MCF 10A (cell line): ENCODE measurements at regions not wholly inside any gene's neighbourhood (a gene's known extent, or its start where the extent isn't known, plus 50 kb on each side); places are given as distances from the start of the nearest gene placed in this dataset.

Source experiments
- BruUV-seq: library from RNA; stranded (reverse); fragments of 400-500 nt; replicated peaks from 2 replicates; lab custom pipeline; 2021; lab: Mats Ljungman, UMichigan
- CTCF ChIA-PET: fragments of 300-600 bp; sonication (Branson Sonifier 250); formaldehyde crosslinking; extraction: SDS; loops from one replicate; lab custom pipeline; 2021; ENCODE audit warnings: antibody characterized with exemption, inconsistent platforms; lab: Yijun Ruan, JAX
- POLR2A ChIA-PET: fragments of 300-600, 350-650 bp; sonication (Branson Sonifier 250); formaldehyde crosslinking; extraction: SDS; loops from one replicate; lab custom pipeline; 2020; ENCODE audit warnings: antibody characterized with exemption, inconsistent platforms; lab: Yijun Ruan, JAX
- DNase-seq: peaks from one replicate; pipeline ENCODE4 v3.0.0-alpha.2; 2018; ENCODE audit not compliant: unreplicated experiment
- H3K27ac Mint-ChIP-seq: one replicate; pipeline ENCODE4 v1.8.0; 2022; ENCODE audit warnings: mild to moderate bottlenecking, low read depth, mixed read lengths; ENCODE audit not compliant: unreplicated experiment
- H3K27me3 Mint-ChIP-seq: one replicate; pipeline ENCODE4 v1.8.0; 2022; ENCODE audit warnings: mixed read lengths; ENCODE audit not compliant: insufficient read depth, unreplicated experiment
- H3K36me3 Mint-ChIP-seq: one replicate; pipeline ENCODE4 v1.8.0; 2022; ENCODE audit warnings: mild to moderate bottlenecking, moderate library complexity, mixed read lengths; ENCODE audit not compliant: insufficient read depth, unreplicated experiment
- H3K4me1 Mint-ChIP-seq: one replicate; pipeline ENCODE4 v1.8.0; 2022; ENCODE audit warnings: mixed read lengths; ENCODE audit not compliant: insufficient read depth, unreplicated experiment
- H3K4me3 Mint-ChIP-seq: one replicate; pipeline ENCODE4 v1.8.0; 2022; ENCODE audit warnings: mild to moderate bottlenecking, moderate library complexity, mixed read lengths; ENCODE audit not compliant: unreplicated experiment
- H3K9me3 Mint-ChIP-seq: one replicate; pipeline ENCODE4 v1.8.0; 2022; ENCODE audit warnings: mixed read lengths; ENCODE audit not compliant: unreplicated experiment
- intact Hi-C: fragments of 100-400 bp; cut with micrococcal nuclease; formaldehyde crosslinking; loops from 2 replicates; pipeline ENCODE4 v1.14.1; 2022
- TF ChIP-seq, protein P1 (sequence below): fragments of 200-600 bp; IDR thresholded peaks from one replicate; pipeline ENCODE4 v1.8.0; 2022; ENCODE audit warnings: antibody characterized with exemption, mild to moderate bottlenecking; ENCODE audit not compliant: unreplicated experiment

DNA sequence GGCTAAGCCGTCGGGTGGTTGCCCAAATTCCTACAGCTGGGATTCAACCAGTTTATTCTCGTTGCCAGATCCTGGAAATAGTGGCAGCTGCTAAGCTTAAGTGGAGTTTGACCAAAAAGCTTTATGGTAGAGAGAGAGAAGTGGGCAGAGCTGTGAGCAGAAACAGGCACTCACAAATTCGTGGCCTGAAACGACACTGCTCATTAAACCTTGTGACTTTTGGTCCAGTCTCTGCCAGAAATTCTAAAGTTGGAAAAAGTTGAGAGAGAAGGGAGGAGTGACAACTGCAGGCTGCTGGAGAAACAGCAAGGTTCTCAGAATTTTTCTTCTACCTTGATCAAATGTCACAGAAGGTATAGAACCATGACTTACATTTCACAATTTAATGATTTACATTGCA, 131.5 kb downstream of the MTX3 start:
- BruUV-seq, result no TSS peak
- ChIA-PET CTCF (interaction anchor here (0.7 to 1.9 kb wide), 9 partner anchors 9 to 726 kb away, joined by 3 to 7 read pairs (median 4); no protein-coding TSS in a partner anchor), POLR2A (no interaction called here)
- intact Hi-C loops, result loop anchor here (5.0 kb wide), 1 partner anchor 837 kb away; no protein-coding TSS in a partner anchor
- TF ChIP-seq, protein P1, sequence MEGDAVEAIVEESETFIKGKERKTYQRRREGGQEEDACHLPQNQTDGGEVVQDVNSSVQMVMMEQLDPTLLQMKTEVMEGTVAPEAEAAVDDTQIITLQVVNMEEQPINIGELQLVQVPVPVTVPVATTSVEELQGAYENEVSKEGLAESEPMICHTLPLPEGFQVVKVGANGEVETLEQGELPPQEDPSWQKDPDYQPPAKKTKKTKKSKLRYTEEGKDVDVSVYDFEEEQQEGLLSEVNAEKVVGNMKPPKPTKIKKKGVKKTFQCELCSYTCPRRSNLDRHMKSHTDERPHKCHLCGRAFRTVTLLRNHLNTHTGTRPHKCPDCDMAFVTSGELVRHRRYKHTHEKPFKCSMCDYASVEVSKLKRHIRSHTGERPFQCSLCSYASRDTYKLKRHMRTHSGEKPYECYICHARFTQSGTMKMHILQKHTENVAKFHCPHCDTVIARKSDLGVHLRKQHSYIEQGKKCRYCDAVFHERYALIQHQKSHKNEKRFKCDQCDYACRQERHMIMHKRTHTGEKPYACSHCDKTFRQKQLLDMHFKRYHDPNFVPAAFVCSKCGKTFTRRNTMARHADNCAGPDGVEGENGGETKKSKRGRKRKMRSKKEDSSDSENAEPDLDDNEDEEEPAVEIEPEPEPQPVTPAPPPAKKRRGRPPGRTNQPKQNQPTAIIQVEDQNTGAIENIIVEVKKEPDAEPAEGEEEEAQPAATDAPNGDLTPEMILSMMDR, result no peak
- Mint-ChIP-seq H3K4me3 (no peak overlapping the region), H3K27ac (no peak overlapping the region), H3K27me3 (no peaks in the 10 kb centered on the region), H3K36me3 (no peaks in the 10 kb centered on the region), H3K4me1 (no peaks in the 10 kb centered on the region), H3K9me3 (no peaks in the 10 kb centered on the region)
- no peak for DNase-seq

DNA sequence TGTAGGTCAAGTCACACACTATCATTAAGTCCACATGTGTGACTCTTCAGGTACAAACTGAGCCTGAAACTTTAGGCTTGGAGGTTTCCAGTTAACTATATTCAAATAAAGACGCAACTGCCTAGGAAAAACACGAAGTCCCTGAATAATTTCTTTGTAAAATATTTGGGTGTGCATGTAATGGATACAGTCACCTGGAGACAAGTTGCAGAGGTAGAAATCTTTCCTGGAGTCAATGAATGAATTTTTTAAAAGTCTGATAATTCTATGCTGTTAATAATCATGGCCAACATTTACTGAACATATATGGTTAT, 132.7 kb downstream of the MTX3 start:
- BruUV-seq, result no TSS peak
- Mint-ChIP-seq H3K27me3 (no peaks in the 10 kb centered on the region), H3K27ac (no peak overlapping the region), H3K4me3 (no peak overlapping the region), H3K4me1 (no peaks in the 10 kb centered on the region), H3K9me3 (no peaks in the 10 kb centered on the region), H3K36me3 (no peaks in the 10 kb centered on the region)
- CTCF ChIA-PET, result interaction anchor here (0.7 to 3.0 kb wide), 15 partner anchors 11 to 305 kb away, joined by 3 to 21 read pairs (median 4); no protein-coding TSS in a partner anchor
- POLR2A ChIA-PET, result interaction anchor here (0.6 to 1.2 kb wide), 2 partner anchors 305 to 343 kb away, joined by 3 read pairs; no protein-coding TSS in a partner anchor
- no peak for DNase-seq
- TF ChIP-seq, protein P1, result no peak
- intact Hi-C loops, result loop anchor here (1.0 to 5.0 kb wide), 3 partner anchors 155 to 836 kb away; no protein-coding TSS in a partner anchor

DNA sequence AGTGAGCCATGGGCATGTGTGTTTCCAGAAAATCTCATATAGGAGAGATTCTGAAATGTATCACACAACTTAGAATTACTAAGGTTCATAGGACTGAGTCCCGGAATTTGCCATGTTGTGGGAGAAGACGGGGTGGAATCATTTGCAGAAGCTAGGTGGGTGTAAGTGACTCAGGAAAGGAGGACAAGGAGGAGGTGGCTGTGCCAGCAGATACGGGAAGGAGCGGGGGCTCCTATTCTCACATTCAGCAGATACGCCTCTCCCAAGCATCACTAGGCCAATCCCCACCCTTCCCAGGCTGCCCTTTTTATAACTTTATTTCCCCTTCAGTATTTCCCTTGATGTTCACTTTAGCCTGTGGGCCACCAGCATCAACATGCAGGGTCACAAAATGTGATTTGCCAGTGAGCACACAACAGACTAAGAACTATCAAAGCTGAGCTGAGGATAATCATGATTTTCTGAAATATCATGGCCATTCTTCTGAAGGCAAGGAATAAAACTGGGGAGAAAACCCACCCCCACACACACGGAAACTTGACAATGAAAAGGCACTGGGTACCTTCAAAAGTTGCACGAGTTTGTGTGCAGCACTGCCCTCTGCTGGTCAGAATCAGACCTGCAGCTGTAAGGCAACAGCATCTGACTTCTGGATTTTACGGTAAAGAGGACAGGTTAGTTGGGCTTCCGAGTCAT, 133.2 kb downstream of the MTX3 start:
- ChIA-PET POLR2A (interaction anchor here (0.6 to 1.2 kb wide), 2 partner anchors 304 to 343 kb away, joined by 3 read pairs; no protein-coding TSS in a partner anchor), CTCF (interaction anchor here (0.6 to 3.0 kb wide), 26 partner anchors 11 to 1475 kb away, joined by 3 to 21 read pairs (median 4); no protein-coding TSS in a partner anchor)
- H3K36me3 Mint-ChIP-seq, result no peaks in the 10 kb centered on the region
- H3K4me1 Mint-ChIP-seq, result no peaks in the 10 kb centered on the region
- no peaks in the 10 kb centered on the region for H3K27me3 Mint-ChIP-seq
- intact Hi-C loops, result loop anchor here (1.0 to 5.0 kb wide), 3 partner anchors 155 to 836 kb away; no protein-coding TSS in a partner anchor
- no peak overlapping the region for H3K4me3 Mint-ChIP-seq
- BruUV-seq, result no TSS peak
- peak; percentile 71 for DNase-seq
- TF ChIP-seq, protein P1, result peak; percentile 80
- H3K9me3 Mint-ChIP-seq, result no peaks in the 10 kb centered on the region
- no peak overlapping the region for H3K27ac Mint-ChIP-seq

DNA sequence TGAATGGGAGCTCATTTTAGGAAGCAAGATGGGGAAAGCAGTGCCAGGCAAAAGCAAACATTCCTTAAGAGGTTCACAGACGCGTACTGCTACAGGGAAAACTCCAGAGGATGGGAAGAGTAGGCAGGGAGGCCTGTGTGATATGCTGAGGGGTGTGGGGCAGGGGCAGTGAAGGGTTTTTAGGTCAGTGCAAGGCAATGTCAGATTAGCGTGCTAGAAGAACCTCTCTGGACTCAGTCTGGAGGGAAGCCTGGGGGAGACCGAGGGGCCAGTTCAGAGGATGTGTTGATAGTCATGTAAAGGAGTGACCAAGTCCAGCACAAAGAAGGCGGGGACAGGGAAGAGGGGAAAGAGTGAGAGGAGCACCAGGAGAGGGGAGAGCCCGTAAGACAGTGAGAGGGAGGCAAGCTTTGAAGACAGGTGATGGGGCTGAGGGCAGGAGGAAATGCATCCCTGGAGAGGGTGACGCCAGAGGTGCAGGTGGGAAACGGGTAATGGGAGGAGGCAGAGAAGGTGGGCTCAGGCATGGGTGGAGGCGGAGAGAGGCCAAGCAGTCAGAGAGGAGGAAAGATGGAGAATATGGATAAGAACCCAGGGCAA, 134.5 kb downstream of the MTX3 start:
- no peaks in the 10 kb centered on the region for H3K4me1 Mint-ChIP-seq
- ChIA-PET POLR2A (interaction anchor here (0.8 kb wide), 1 partner anchor 277 kb away, joined by 3 read pairs; no protein-coding TSS in a partner anchor), CTCF (interaction anchor here (0.6 to 3.0 kb wide), 8 partner anchors 9 to 397 kb away, joined by 3 to 21 read pairs (median 4); no protein-coding TSS in a partner anchor)
- H3K27me3 Mint-ChIP-seq, result no peaks in the 10 kb centered on the region
- intact Hi-C loops, result loop anchor here (5.0 kb wide), 1 partner anchor 834 kb away; no protein-coding TSS in a partner anchor
- H3K36me3 Mint-ChIP-seq, result no peaks in the 10 kb centered on the region
- H3K27ac Mint-ChIP-seq, result no peak overlapping the region
- no peaks in the 10 kb centered on the region for H3K9me3 Mint-ChIP-seq
- TF ChIP-seq, protein P1, result no peak
- H3K4me3 Mint-ChIP-seq, result no peak overlapping the region
- no TSS peak for BruUV-seq
- no peak for DNase-seq
